Esophagus squamous epithelium (tissue), 4 donors: ENCODE measurements at regions not wholly inside any gene's neighbourhood (a gene's known extent, or its start where the extent isn't known, plus 50 kb on each side); places are given as distances from the start of the nearest gene placed in this dataset.

Source experiments
- CTCF ChIP-seq, 6 experiments: fragments of 450-650 bp in 4 of 6; fragments of 200-600 bp in 2 of 6; sonication (generic) in 2 of 6; IDR thresholded peaks; one replicate each; pipeline ENCODE4 v1.5.1; 2016 to 2019; ENCODE audit warnings: antibody characterized with exemption in 6 of 6, mild to moderate bottlenecking in 4 of 6, moderate library complexity in 4 of 6
- POLR2A ChIP-seq, 4 donors: fragments of 450-650 bp; IDR thresholded peaks; one replicate each; pipeline ENCODE4 v1.6.1; 2017; ENCODE audit warnings: antibody characterized with exemption in 4 of 4, mild to moderate bottlenecking in 4 of 4, moderate library complexity in 3 of 4

GRCh38 chr10:91170418-91170817, 50.0 kb upstream of the PCGF5 start:
- TF ChIP-seq CTCF (IDR thresholded peaks at IDR 0.05) (no peak), POLR2A (IDR thresholded peaks at IDR 0.05) (no peak)
